ENCODE measurements at regions not wholly inside any gene's neighbourhood (a gene's known extent, or its start where the extent isn't known, plus 50 kb on each side); places are given as distances from the start of the nearest gene placed in this dataset.

GRCh38 chr7:9240001-9240400, 806.6 kb downstream of the NXPH1 start:
- no peaks in the 10 kb centered on the region for H4K20me1 ChIP-seq (ENCODE audit: insufficient read depth, low read length)
- ATAC-seq (ENCODE audit: insufficient read depth, low read depth): no peak
- no peaks in the 10 kb centered on the region for H3K36me3 ChIP-seq (ENCODE audit: insufficient read depth, low read length)
- H3K4me3 ChIP-seq (ENCODE audit: low read depth in 1 of 2, low read length in 2 of 2): no peak overlapping the region
- no peak overlapping the region for H3K4me2 ChIP-seq (ENCODE audit: insufficient read depth, low read length)
- DNase-seq: no peak
- no peak overlapping the region for H2AFZ ChIP-seq (ENCODE audit: low read depth, low read length)
- H3K9me3 ChIP-seq (ENCODE audit: insufficient read depth, low read length, severe bottlenecking): no peaks in the 10 kb centered on the region
- TF ChIP-seq EZH2 (IDR thresholded peaks at IDR 0.05; ENCODE audit: borderline replicate concordance, low read depth, low read length, severe bottlenecking) (no peak), CTCF (IDR thresholded peaks at IDR 0.05; ENCODE audit: borderline replicate concordance, extremely low read depth, low read length, poor library complexity, severe bottlenecking) (no peak)
- H3K4me1 ChIP-seq (ENCODE audit: insufficient read depth, low read length): no peaks in the 10 kb centered on the region
- no peak overlapping the region for H3K27ac ChIP-seq (ENCODE audit: low read length)
- no peaks in the 10 kb centered on the region for H3K79me2 ChIP-seq (ENCODE audit: insufficient read depth, low read length)
- H3K27me3 ChIP-seq (ENCODE audit: insufficient read depth, low read length, poor library complexity): no peaks in the 10 kb centered on the region
- no peak overlapping the region for H3K9ac ChIP-seq (ENCODE audit: low read depth, low read length)

DNA sequence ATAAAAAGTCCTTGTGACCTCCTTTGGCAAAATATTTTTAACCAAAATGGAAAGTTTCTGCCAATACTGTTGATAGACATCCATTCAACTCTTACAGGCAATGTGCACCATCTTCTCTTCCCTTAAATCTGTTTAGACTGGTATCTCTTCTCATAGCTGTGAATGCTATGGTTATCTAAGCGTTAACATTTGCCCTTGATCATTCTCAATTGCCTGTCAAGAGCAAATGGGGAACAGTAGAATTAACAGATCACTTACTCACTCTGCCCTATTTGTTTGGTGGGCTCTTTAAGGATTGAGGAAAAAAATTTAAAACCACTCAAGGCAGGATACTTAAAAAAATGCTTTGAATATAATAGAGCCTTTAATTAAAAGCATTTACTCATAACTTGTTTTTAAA, 808.4 kb downstream of the NXPH1 start:
- Histone ChIP-seq H3K27me3 (ENCODE audit: insufficient read depth, low read length, poor library complexity) (no peaks in the 10 kb centered on the region), H3K36me3 (ENCODE audit: insufficient read depth, low read length) (no peaks in the 10 kb centered on the region), H3K4me2 (ENCODE audit: insufficient read depth, low read length) (no peak overlapping the region), H3K27ac (ENCODE audit: low read length) (no peak overlapping the region), H3K4me3 (ENCODE audit: low read depth in 1 of 2, low read length in 2 of 2) (no peak overlapping the region), H3K9me3 (ENCODE audit: insufficient read depth, low read length, severe bottlenecking) (no peaks in the 10 kb centered on the region), H3K79me2 (ENCODE audit: insufficient read depth, low read length) (no peaks in the 10 kb centered on the region), H2AFZ (ENCODE audit: low read depth, low read length) (no peak overlapping the region), H4K20me1 (ENCODE audit: insufficient read depth, low read length) (no peaks in the 10 kb centered on the region), H3K4me1 (ENCODE audit: insufficient read depth, low read length) (no peaks in the 10 kb centered on the region), H3K9ac (ENCODE audit: low read depth, low read length) (no peak overlapping the region)
- ATAC-seq (ENCODE audit: insufficient read depth, low read depth) (no peak), DNase-seq (no peak)
- TF ChIP-seq CTCF (IDR thresholded peaks at IDR 0.05; ENCODE audit: borderline replicate concordance, extremely low read depth, low read length, poor library complexity, severe bottlenecking) (no peak), EZH2 (IDR thresholded peaks at IDR 0.05; ENCODE audit: borderline replicate concordance, low read depth, low read length, severe bottlenecking) (no peak)

GRCh38 chr7:9242636-9243035, 809.2 kb downstream of the NXPH1 start:
- H3K4me1 ChIP-seq (ENCODE audit: insufficient read depth, low read length): no peaks in the 10 kb centered on the region
- H2AFZ ChIP-seq (ENCODE audit: low read depth, low read length): no peak overlapping the region
- ATAC-seq (ENCODE audit: insufficient read depth, low read depth) (no peak), DNase-seq (no peak)
- no peak overlapping the region for H3K4me2 ChIP-seq (ENCODE audit: insufficient read depth, low read length)
- no peak overlapping the region for H3K27ac ChIP-seq (ENCODE audit: low read length)
- H3K79me2 ChIP-seq (ENCODE audit: insufficient read depth, low read length): no peaks in the 10 kb centered on the region
- H3K27me3 ChIP-seq (ENCODE audit: insufficient read depth, low read length, poor library complexity): no peaks in the 10 kb centered on the region
- TF ChIP-seq EZH2 (IDR thresholded peaks at IDR 0.05; ENCODE audit: borderline replicate concordance, low read depth, low read length, severe bottlenecking) (no peak), CTCF (IDR thresholded peaks at IDR 0.05; ENCODE audit: borderline replicate concordance, extremely low read depth, low read length, poor library complexity, severe bottlenecking) (no peak)
- H3K4me3 ChIP-seq (ENCODE audit: low read depth in 1 of 2, low read length in 2 of 2): no peak overlapping the region
- H3K36me3 ChIP-seq (ENCODE audit: insufficient read depth, low read length): no peaks in the 10 kb centered on the region
- no peaks in the 10 kb centered on the region for H4K20me1 ChIP-seq (ENCODE audit: insufficient read depth, low read length)
- H3K9ac ChIP-seq (ENCODE audit: low read depth, low read length): no peak overlapping the region
- no peaks in the 10 kb centered on the region for H3K9me3 ChIP-seq (ENCODE audit: insufficient read depth, low read length, severe bottlenecking)

DNA sequence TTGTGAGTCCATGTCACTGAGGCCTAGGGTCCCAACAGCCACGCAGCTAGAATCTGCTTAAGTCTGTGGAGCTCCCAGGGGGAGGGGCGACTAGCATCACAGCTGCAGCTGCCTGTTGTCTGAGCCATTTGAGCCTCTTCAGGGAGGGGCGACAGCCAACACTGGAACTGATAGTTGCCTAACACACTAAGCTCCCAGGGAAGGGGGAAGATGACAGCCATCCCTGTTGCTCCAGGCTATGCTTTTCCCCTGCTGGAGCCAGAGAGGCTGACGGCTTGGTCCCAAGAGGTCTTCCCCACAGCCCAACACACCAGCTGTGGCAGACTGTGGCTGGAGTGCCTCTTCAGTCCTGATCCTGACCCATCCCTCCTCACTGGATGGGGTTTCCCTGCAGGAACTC, 817.5 kb downstream of the NXPH1 start:
- Histone ChIP-seq H3K9me3 (ENCODE audit: insufficient read depth, low read length, severe bottlenecking) (no peaks in the 10 kb centered on the region), H3K27ac (ENCODE audit: low read length) (no peak overlapping the region), H3K4me3 (ENCODE audit: low read depth in 1 of 2, low read length in 2 of 2) (no peak overlapping the region), H2AFZ (ENCODE audit: low read depth, low read length) (no peak overlapping the region), H3K36me3 (ENCODE audit: insufficient read depth, low read length) (no peaks in the 10 kb centered on the region), H3K27me3 (ENCODE audit: insufficient read depth, low read length, poor library complexity) (no peaks in the 10 kb centered on the region), H3K9ac (ENCODE audit: low read depth, low read length) (no peak overlapping the region), H4K20me1 (ENCODE audit: insufficient read depth, low read length) (no peaks in the 10 kb centered on the region), H3K4me2 (ENCODE audit: insufficient read depth, low read length) (no peak overlapping the region), H3K4me1 (ENCODE audit: insufficient read depth, low read length) (no peaks in the 10 kb centered on the region), H3K79me2 (ENCODE audit: insufficient read depth, low read length) (no peaks in the 10 kb centered on the region)
- no peak for TF ChIP-seq CTCF (IDR thresholded peaks at IDR 0.05; ENCODE audit: borderline replicate concordance, extremely low read depth, low read length, poor library complexity, severe bottlenecking)
- no peak for TF ChIP-seq EZH2 (IDR thresholded peaks at IDR 0.05; ENCODE audit: borderline replicate concordance, low read depth, low read length, severe bottlenecking)
- DNase-seq (no peak), ATAC-seq (ENCODE audit: insufficient read depth, low read depth) (no peak)
